CMK (cell line): ENCODE measurements at regions not wholly inside any gene's neighbourhood (a gene's known extent, or its start where the extent isn't known, plus 50 kb on each side); places are given as distances from the start of the nearest gene placed in this dataset.
"Not testable (repeated sequence)": the region's sequence is repeated elsewhere in the genome, so short reads cannot be mapped to it uniquely, and the experiment has no call there.

Experiments used
- DNase-seq: peaks from one replicate; pipeline ENCODE4 v3.0.0-alpha.2; 2010; ENCODE audit warnings: low read depth

- no peak for DNase-seq
Observed at GRCh38 chr10:65684896-65685295, 1240.9 kb upstream of the LRRTM3 start.

GRCh38 chr10:65701168-65701776 is 1224.6 kb upstream of the LRRTM3 start:
- DNase-seq, result no peak

GRCh38 chr10:65708057-65708456 is 1217.8 kb upstream of the LRRTM3 start:
- no peak for DNase-seq

- DNase-seq, result no peak
Observed at GRCh38 chr10:65710306-65710705, 1215.5 kb upstream of the LRRTM3 start.

- no peak for DNase-seq
Observed at GRCh38 chr10:65719790-65720189, 1206.0 kb upstream of the LRRTM3 start.

GRCh38 chr10:65720901-65721300 is 1204.9 kb upstream of the LRRTM3 start:
- no peak for DNase-seq

GRCh38 chr10:65723525-65723924 is 1202.3 kb upstream of the LRRTM3 start:
- no peak for DNase-seq

- DNase-seq, result no peak
Observed at GRCh38 chr10:65735382-65735781, 1190.5 kb upstream of the LRRTM3 start.

- DNase-seq, result no peak
Observed at GRCh38 chr10:65742906-65743305, 1182.9 kb upstream of the LRRTM3 start.

GRCh38 chr10:65751218-65751617 is 1174.6 kb upstream of the LRRTM3 start:
- DNase-seq, result no peak

GRCh38 chr10:65751896-65752295 is 1173.9 kb upstream of the LRRTM3 start:
- no peak for DNase-seq

- DNase-seq, result no peak
Observed at GRCh38 chr10:65753532-65753931, 1172.3 kb upstream of the LRRTM3 start.

- no peak for DNase-seq
Observed at GRCh38 chr10:65754112-65754511, 1171.7 kb upstream of the LRRTM3 start.

- DNase-seq, result no peak
Observed at GRCh38 chr10:65762311-65762710, 1163.5 kb upstream of the LRRTM3 start.

- DNase-seq, result no peak
Observed at GRCh38 chr10:65765006-65765541, 1160.8 kb upstream of the LRRTM3 start.

- no peak for DNase-seq
Observed at GRCh38 chr10:65769828-65770227, 1156.0 kb upstream of the LRRTM3 start.

- no peak for DNase-seq
Observed at GRCh38 chr10:65778753-65779152, 1147.1 kb upstream of the LRRTM3 start.

- DNase-seq, result no peak
Observed at GRCh38 chr10:65779985-65780384, 1145.9 kb upstream of the LRRTM3 start.

- DNase-seq, result no peak
Observed at GRCh38 chr10:65786279-65786678, 1139.6 kb upstream of the LRRTM3 start.

- DNase-seq, result no peak
Observed at GRCh38 chr10:65787571-65787970, 1138.3 kb upstream of the LRRTM3 start.

- DNase-seq, result no peak
Observed at GRCh38 chr10:65788271-65788670, 1137.6 kb upstream of the LRRTM3 start.

GRCh38 chr10:65791979-65792378 is 1133.9 kb upstream of the LRRTM3 start:
- DNase-seq, result no peak

- no peak for DNase-seq
Observed at GRCh38 chr10:65793738-65794425, 1132.0 kb upstream of the LRRTM3 start.

- DNase-seq, result not testable (repeated sequence)
Observed at GRCh38 chr10:65794861-65795260, 1131.0 kb upstream of the LRRTM3 start.
